A673 (cell line): ENCODE measurements at regions not wholly inside any gene's neighbourhood (a gene's known extent, or its start where the extent isn't known, plus 50 kb on each side); places are given as distances from the start of the nearest gene placed in this dataset.
A peak's percentile ranks its signal among the peaks of the same experiment; 100 is the strongest.

Experiments
- BruUV-seq: library from RNA; stranded (reverse); fragments of 400-500 nt; replicated peaks from 2 replicates; lab custom pipeline; 2021; lab: Mats Ljungman, UMichigan
- CTCF ChIA-PET: fragments of 300-600 bp; sonication (Branson Sonifier 250); formaldehyde crosslinking; loops from one replicate; lab custom pipeline; 2022; ENCODE audit warnings: antibody characterized with exemption; lab: Charles Lee
- POLR2A ChIA-PET: fragments of 300-600 bp; sonication (Branson Sonifier 250); formaldehyde crosslinking; loops from one replicate; lab custom pipeline; 2022; ENCODE audit warnings: antibody characterized with exemption; ENCODE audit not compliant: low non-redundant PET; lab: Charles Lee
- DNase-seq: peaks from one replicate; pipeline ENCODE4 v3.0.0-alpha.2; 2015; ENCODE audit warnings: low spot score
- H3K27ac ChIP-seq: fragments of 200-600 bp; sonication (generic); 2 replicates; pipeline ENCODE4 v1.5.1; 2016; ENCODE audit warnings: mixed run types, low read depth, mild to moderate bottlenecking, mixed read lengths, antibody characterized with exemption, low read length; ENCODE audit not compliant: poor library complexity, severe bottlenecking
- H3K27me3 ChIP-seq: fragments of 200-600 bp; sonication (generic); replicated peaks from 2 replicates; pipeline ENCODE4 v1.6.1; 2017; ENCODE audit warnings: mixed run types, low read depth, mild to moderate bottlenecking, mixed read lengths, antibody characterized with exemption, low read length; ENCODE audit not compliant: insufficient read depth, poor library complexity
- H3K36me3 ChIP-seq: fragments of 200-600 bp; sonication (generic); 2 replicates; pipeline ENCODE4 v1.6.1; 2016; ENCODE audit warnings: mixed run types, mild to moderate bottlenecking, mixed read lengths, antibody characterized with exemption, low read length; ENCODE audit not compliant: insufficient read depth, poor library complexity, severe bottlenecking
- H3K4me1 ChIP-seq: fragments of 200-600 bp; sonication (generic); 2 replicates; pipeline ENCODE4 v1.6.1; 2017; ENCODE audit warnings: mixed run types, mild to moderate bottlenecking, mixed read lengths, antibody characterized with exemption, low read length; ENCODE audit not compliant: insufficient read depth, poor library complexity, severe bottlenecking
- H3K4me3 ChIP-seq: fragments of 200-600 bp; sonication (generic); 2 replicates; pipeline ENCODE4 v1.5.1; 2016; ENCODE audit warnings: low read depth, mixed run types, mild to moderate bottlenecking, mixed read lengths, low read length; ENCODE audit not compliant: poor library complexity, severe bottlenecking
- H3K9me3 ChIP-seq: fragments of 200-600 bp; sonication (generic); 2 replicates; pipeline ENCODE4 v1.6.1; 2016; ENCODE audit warnings: mixed run types, low read depth, mild to moderate bottlenecking, mixed read lengths, antibody characterized with exemption, low read length; ENCODE audit not compliant: poor library complexity, severe bottlenecking
- EZH2 ChIP-seq: fragments of 200-600 bp; sonication (generic); IDR thresholded peaks from 2 replicates; pipeline ENCODE4 v1.6.1; 2017; ENCODE audit warnings: borderline replicate concordance, low read depth, mild to moderate bottlenecking, mixed read lengths, antibody characterized with exemption, low read length; ENCODE audit not compliant: poor library complexity, severe bottlenecking
- intact Hi-C: fragments of 100-400 bp; cut with micrococcal nuclease; formaldehyde crosslinking; loops from one replicate; pipeline ENCODE4 v1.10.0; 2022; ENCODE audit not compliant: unreplicated experiment
- TF ChIP-seq, protein P1 (sequence below): fragments of 300-800, 200-600 bp; sonication (generic); conservative IDR thresholded peaks from 2 replicates; pipeline ENCODE4 v1.5.1; 2017; ENCODE audit warnings: low read depth, mild to moderate bottlenecking, antibody characterized with exemption, low read length, moderate library complexity, mixed read lengths

DNA sequence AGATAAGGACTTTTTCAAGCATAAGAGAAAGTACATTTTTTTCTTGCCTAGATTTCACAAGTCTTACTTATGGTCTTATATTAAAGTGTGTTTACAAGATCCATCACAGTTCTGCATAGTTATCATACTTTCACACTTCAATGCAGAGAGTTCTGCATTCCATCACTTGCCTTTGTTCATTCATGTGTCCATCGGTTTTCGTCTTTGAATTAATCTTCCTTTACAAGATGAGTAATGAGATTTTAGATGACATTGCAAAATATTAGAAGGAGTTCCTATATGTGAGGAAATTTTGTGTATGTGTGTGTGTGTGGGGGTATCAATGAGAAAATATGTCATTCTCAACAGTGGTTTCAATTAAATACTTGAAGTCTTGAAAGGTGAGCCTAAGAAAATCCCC is 98.1 kb upstream of the GUCY1A2 start:
- Histone ChIP-seq H3K36me3 (no peaks in the 10 kb centered on the region), H3K27ac (no peak overlapping the region), H3K9me3 (no peaks in the 10 kb centered on the region), H3K4me1 (no peaks in the 10 kb centered on the region), H3K4me3 (no peak overlapping the region), H3K27me3 (no peaks in the 10 kb centered on the region)
- TF ChIP-seq EZH2, result no peak
- TF ChIP-seq, protein P1, sequence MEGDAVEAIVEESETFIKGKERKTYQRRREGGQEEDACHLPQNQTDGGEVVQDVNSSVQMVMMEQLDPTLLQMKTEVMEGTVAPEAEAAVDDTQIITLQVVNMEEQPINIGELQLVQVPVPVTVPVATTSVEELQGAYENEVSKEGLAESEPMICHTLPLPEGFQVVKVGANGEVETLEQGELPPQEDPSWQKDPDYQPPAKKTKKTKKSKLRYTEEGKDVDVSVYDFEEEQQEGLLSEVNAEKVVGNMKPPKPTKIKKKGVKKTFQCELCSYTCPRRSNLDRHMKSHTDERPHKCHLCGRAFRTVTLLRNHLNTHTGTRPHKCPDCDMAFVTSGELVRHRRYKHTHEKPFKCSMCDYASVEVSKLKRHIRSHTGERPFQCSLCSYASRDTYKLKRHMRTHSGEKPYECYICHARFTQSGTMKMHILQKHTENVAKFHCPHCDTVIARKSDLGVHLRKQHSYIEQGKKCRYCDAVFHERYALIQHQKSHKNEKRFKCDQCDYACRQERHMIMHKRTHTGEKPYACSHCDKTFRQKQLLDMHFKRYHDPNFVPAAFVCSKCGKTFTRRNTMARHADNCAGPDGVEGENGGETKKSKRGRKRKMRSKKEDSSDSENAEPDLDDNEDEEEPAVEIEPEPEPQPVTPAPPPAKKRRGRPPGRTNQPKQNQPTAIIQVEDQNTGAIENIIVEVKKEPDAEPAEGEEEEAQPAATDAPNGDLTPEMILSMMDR, result no peak
- intact Hi-C loops, result no loop called here
- POLR2A ChIA-PET, result no interaction called here
- CTCF ChIA-PET, result interaction anchor here (0.6 kb wide), 1 partner anchor 15 kb away, joined by 3 read pairs; no protein-coding TSS in a partner anchor
- BruUV-seq, result no TSS peak
- peak; percentile 15 for DNase-seq

DNA sequence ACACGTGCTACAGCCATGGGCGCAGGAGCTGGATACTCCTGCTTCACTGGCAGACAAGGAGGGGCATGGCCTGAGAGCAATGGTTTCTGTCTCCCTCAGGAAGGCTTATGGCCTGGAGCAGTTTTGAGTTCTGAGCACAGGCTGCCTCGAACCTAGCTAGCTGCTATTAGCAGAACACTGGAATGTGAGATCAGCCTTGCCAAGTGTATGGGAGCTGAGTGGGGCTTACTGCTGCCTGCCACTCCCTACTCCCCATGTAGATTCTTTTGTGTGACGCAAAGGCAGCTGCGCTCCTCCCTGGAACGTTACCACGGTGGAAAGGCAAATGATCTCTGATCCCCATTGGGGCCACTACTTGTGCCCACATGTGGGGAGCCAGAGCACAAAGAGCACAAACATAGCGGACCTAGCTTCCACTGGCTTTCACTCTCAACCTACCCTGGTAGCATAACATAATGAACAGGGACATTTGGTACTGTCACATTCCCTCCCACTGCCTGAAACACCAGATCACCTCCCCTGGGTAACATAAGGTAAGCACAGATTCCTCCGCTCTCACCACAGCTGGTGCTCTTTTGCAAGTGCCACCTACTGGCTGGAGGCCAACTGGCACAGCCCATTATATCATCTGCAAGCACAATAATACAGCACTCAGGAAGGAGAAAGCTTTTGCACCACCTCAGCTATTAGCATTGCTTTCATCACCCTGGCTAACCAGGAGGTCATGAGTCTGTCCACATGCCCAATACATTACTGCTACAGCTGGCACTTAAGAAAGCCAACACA is 84.6 kb upstream of the GUCY1A2 start:
- intact Hi-C loops, result no loop called here
- peak; percentile 14 for DNase-seq
- H3K27me3 ChIP-seq, result peaks cover 7% of the 10 kb centered on the region
- ChIA-PET CTCF (no interaction called here), POLR2A (no interaction called here)
- no peak overlapping the region for H3K4me3 ChIP-seq
- no peak for TF ChIP-seq EZH2
- TF ChIP-seq, protein P1, result no peak
- no peak overlapping the region for H3K27ac ChIP-seq
- H3K4me1 ChIP-seq, result no peaks in the 10 kb centered on the region
- H3K9me3 ChIP-seq, result no peaks in the 10 kb centered on the region
- no peaks in the 10 kb centered on the region for H3K36me3 ChIP-seq
- BruUV-seq, result no TSS peak

DNA sequence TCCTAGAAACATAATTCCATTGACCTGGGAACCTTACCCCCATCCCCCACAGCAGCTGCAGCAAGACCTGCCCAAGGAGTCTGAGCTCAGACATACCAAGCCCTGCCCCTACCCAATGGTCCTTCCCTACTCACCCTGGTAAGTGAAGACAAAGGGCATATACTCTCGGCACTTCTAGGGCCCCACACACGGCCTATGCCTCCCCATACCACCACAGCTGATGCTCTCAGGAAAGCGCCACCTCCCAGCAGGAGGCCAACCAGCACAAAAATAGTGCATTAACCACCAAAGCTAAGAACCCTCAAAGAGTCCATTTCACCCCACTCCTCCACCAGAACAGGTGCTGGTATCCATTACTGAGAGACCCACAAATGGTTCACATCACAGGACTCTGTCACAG is 74.4 kb upstream of the GUCY1A2 start:
- POLR2A ChIA-PET, result no interaction called here
- no peaks in the 10 kb centered on the region for H3K36me3 ChIP-seq
- H3K27me3 ChIP-seq, result no peaks in the 10 kb centered on the region
- H3K4me1 ChIP-seq, result no peaks in the 10 kb centered on the region
- no peak for TF ChIP-seq EZH2
- TF ChIP-seq, protein P1, result no peak
- CTCF ChIA-PET, result no interaction called here
- no peak overlapping the region for H3K27ac ChIP-seq
- intact Hi-C loops, result no loop called here
- DNase-seq, result no peak
- BruUV-seq, result no TSS peak
- no peaks in the 10 kb centered on the region for H3K9me3 ChIP-seq
- no peak overlapping the region for H3K4me3 ChIP-seq
